ENCODE measurements at regions not wholly inside any gene's neighbourhood (a gene's known extent, or its start where the extent isn't known, plus 50 kb on each side); places are given as distances from the start of the nearest gene placed in this dataset.

DNA sequence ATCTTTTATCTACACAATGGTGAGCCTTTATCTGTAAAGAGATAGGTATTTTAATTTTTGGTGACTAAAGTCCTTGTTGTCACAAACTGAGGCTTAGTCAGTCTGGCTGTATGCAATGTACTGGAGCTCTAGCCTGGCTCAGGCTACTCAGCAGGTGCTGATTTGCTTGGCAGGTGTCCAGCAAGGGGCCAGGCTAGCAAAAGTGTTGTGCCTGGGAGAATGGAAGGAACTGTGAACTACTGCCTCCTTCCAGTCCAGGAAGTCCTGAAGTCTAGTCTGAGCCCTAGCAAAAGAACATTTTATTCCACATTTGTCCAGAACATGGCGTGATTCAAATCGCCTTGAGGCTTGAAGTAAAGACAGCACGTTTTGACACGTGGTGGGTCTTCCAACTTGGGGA, 260.5 kb downstream of the CCDC85A start:
- no peak for DNase-seq

DNA sequence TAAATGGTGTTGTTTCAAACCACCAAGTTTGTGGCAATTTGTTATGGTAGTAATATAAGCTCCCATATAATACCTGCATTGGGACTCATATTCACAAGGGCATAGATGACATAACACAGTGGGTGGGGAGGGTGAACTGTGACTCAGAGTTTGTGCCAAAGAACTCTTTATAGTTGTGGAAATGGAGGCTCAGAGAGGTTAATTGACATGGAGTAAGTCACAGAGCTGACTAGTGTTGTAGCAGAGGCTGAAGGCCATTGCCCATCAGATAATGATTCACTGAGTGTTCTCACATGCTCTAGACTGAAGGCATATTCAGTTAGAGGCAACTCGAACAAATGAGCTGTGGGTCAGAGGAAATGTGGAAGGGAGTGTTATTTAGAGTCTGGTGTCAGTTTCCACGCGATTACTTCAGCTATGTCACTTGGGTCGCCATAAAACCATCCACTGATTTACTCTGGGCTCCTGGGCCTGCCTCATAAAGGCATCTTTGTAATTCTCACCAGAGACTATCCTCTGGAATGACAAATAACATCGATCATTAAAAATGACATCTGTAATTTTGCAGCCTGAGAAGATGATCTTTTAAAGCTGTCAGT, 264.7 kb downstream of the CCDC85A start:
- DNase-seq: peak; percentile 60

DNA sequence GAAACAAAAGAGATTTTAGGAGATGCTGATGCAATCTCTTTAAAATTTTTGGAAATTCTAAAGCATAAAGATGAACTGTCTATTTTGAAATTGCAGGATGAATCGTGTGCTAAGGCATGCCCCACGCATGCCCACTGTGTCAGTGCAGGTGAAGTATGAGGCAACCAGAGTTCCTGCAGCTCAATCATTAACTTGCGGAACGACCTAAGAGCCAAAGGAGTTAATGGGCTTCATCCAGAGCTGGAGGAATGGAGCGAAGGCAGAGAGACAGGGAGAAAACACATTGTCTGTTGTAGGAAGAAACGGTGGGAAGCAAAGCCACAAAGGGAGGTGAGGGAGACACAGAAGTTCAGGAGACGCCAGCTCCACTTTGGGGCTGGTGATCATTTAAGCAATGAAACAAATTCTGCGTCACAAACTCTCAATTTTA, 265.2 kb downstream of the CCDC85A start:
- no peak for DNase-seq

DNA sequence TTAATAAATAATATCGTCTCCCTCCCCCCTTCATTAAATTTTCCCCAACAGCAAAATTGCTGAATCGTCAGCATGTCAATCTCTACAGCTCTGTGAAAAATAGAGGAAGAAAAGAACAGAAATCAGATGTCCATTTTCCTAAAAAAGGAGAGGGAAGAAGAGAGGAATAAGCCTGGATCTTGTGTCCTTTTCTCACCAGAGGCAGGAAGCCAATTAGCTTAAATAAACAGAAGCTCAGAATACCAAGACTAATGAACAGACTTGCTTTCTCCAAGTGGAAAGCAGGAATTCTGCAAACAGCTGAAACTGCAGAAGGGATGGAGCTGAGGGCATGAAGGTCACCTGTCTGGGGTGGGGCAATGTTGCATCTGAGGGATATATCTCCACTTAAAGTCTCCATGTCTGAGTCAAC, 265.7 kb downstream of the CCDC85A start:
- DNase-seq: no peak

GRCh38 chr2:56450047-56450446, 266.3 kb downstream of the CCDC85A start:
- DNase-seq: no peak

- no peak for DNase-seq
Measured at GRCh38 chr2:56450772-56451171, 267.0 kb downstream of the CCDC85A start.

GRCh38 chr2:56455642-56456041, 271.9 kb downstream of the CCDC85A start:
- DNase-seq: no peak

DNA sequence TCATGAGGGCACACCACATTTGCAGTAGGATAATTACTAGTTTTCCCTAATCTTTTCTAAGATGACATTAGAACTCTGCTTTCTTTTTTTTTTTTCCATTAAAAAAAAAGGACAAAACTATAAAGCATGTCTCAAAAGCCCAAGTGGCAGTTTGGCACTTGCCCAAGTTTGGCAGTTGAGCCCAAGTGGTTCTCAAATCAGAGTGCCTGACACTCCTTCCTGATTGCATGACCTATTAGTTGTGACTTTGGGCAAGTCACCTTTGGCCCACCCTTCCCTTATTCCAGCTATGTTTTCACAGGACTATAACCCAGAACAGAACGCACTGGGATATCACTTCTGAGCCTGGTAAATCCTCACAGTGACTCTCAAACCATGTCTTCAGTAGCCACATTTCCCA, 273.0 kb downstream of the CCDC85A start:
- no peak for DNase-seq

- DNase-seq: no peak
Measured at GRCh38 chr2:56460508-56460907, 276.7 kb downstream of the CCDC85A start.

DNA sequence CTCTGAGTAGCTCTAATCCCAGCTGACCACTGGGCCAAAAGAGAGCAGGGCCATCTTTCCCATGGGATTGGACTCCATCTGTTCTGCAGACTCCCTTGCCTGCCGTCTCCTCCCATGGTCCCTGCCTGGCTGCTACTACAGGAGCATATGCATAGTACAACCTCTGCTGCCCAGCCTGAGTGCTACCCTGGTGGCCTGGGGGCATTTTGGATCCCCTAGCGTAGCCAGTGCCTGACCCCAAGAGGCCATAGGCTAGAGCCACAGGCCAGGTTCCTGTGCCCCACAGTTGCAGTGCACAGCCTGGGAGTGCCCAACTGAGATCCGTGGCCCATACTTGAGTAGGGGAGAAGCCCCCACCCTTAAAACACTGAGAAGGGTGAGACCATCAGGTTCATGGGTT, 280.3 kb downstream of the CCDC85A start:
- no peak for DNase-seq

DNA sequence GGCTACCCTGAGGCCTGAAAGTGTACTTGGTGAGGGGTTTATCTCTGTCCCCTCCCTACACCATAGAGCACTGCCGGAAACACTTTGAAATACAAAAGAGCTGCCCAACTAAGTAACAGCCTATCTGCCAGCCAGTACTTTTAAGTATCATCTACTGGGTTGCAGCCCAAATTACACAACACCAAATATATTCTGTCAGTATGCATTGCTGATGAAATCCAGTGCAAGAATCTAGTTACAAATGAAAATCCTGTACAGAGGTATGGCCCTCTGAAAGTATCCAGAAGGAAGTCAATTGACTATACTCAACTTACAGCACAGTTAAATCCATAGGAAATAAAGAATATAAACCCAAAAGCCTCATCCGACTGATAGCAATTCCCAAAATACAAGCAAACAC, 280.8 kb downstream of the CCDC85A start:
- DNase-seq: peak; percentile 67

GRCh38 chr2:56465491-56465890, 281.7 kb downstream of the CCDC85A start:
- DNase-seq: no peak

- peak; percentile 4 for DNase-seq
Measured at GRCh38 chr2:56473524-56473923, 289.7 kb downstream of the CCDC85A start.

DNA sequence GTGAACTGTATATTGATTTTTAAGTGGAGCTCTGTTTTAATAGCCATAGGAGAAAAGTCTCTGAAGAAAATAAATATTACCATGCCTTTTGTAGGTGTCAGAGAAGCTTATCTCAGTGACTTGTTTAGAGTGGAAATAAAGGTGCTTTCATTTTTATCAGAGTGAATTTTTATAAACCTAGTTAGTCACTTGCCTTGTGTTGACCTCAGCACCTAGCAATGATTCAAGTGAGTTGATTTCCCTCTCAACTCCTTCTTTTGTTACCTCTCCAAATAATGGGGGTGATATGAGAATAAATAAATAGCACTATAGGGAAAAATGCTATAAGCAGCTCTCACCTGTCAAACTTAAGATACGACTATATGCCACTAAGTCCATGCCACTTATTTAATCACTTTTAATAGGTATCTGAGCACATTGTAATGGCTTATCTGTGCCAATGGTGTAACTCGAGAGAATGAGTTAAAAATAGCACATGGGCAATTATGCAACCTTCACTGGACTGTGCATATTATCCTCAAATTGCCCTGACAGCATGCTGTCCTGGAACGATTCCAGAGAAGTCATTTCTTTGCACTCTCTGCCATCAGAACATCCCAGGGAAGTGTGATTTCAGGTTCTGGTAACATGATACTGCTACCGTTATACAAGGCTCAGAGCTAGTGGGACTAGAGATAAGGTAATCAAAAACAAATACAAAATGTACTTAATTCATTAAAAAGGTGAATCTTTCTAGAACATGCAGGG, 290.8 kb downstream of the CCDC85A start:
- peak; percentile 47 for DNase-seq

GRCh38 chr2:56475191-56475590, 291.4 kb downstream of the CCDC85A start:
- no peak for DNase-seq

GRCh38 chr2:56476509-56477071, 292.8 kb downstream of the CCDC85A start:
- no peak for DNase-seq

DNA sequence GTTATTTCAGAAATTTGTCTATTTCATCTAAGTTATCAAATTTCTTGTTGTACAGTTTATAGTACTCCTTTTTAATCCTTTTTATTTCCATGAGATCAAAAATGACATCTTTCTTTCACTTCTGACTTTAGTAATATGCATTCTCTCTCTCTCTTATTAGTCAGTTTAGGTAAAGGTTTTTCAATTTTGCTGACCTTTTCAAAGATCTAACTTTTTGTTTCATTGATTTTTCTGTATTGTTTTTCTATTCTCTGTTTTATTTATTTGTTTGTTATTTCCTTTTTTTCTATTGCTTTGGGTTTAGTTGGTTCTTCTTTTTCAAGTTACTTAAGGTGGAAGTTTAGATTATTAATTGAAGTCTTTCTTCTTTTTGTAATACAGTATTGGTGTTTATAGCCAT, 294.2 kb downstream of the CCDC85A start:
- no peak for DNase-seq

- peak; percentile 5 for DNase-seq
Measured at GRCh38 chr2:56483081-56483480, 299.3 kb downstream of the CCDC85A start.

DNA sequence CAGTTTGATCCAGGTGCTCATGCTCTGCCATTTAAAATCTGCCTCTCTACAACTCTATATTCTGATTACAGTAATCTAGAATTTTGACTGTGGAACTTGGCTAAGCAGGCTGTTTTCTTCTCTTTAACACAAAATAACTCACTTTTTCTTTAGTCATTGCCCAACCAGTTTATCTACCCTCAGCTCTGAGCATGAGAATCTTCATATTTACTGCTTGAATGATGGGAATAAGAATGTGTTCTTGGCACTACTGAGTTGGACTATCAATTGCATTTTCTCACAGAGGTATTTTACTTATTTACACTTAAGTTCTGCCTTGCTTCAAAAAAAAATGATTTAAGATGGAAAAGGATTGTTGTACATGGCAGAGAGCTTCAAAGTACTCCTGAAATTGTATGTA, 301.1 kb downstream of the CCDC85A start:
- no peak for DNase-seq

- no peak for DNase-seq
Measured at GRCh38 chr2:56500317-56500716, 316.5 kb downstream of the CCDC85A start.

DNA sequence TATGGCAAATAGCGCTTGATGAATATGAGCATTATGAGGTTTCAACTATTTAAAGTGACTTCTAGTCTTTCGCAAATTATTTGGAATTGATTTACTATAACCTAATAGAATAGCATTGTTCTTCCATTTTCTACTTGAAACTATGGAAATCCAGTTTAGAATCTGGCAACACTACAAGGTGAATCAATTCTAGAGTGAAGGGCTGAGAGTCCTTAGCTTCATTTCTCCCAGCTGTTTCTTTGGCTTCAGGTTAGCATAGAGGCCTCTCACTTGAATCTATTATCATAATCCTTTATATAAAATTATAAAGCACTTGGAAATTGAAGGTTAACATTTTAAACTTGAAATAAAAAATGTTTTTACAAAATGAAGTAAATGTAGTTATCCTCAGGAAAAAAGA, 318.8 kb downstream of the CCDC85A start:
- no peak for DNase-seq

GRCh38 chr2:56505885-56506284, 322.1 kb downstream of the CCDC85A start:
- no peak for DNase-seq

GRCh38 chr2:56508662-56509061, 324.9 kb downstream of the CCDC85A start:
- no peak for DNase-seq

DNA sequence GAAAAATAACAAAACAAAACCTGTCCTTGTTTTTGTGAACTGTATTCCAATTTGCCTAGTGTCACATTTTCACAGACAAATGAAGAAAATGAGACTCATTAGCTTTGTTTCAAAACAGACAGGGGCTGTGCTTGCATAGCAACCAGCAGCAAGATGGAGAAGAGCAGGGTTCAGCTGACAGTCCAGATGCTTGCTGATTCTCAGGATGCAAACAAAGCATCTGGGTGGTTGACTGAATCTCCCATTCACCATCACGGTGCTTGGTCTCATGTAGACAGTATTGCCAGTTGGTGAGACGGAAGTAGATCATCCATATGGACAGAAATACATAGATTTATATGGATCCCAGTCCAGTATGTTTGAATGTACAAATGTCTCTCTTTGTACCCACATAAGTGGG, 326.8 kb downstream of the CCDC85A start:
- DNase-seq: no peak
